ENCODE measurements at regions not wholly inside any gene's neighbourhood (a gene's known extent, or its start where the extent isn't known, plus 50 kb on each side); places are given as distances from the start of the nearest gene placed in this dataset.

GRCh38 chr5:106292654-106293053 lies 1378.1 kb downstream of the EFNA5 start:
- TF ChIP-seq EZH2 (IDR thresholded peaks at IDR 0.05; ENCODE audit: low read length) = no peak
- no peak for TF ChIP-seq CTCF (optimal IDR thresholded peaks at IDR 0.05 in 1 of 3, IDR thresholded peaks at IDR 0.05 in 1 of 3, conservative IDR thresholded peaks at IDR 0.05 in 1 of 3; ENCODE audit: extremely low read depth in 1 of 3, insufficient read depth in 2 of 3, low read length in 3 of 3)
